Panc1 (cell line): ENCODE measurements at regions not wholly inside any gene's neighbourhood (a gene's known extent, or its start where the extent isn't known, plus 50 kb on each side); places are given as distances from the start of the nearest gene placed in this dataset.

Experiments
- CTCF ChIP-seq: fragments of 450-650 bp; IDR thresholded peaks from 2 replicates; pipeline ENCODE4 v1.5.1; 2017; ENCODE audit warnings: mild to moderate bottlenecking
- REST ChIP-seq, 2 experiments: IDR thresholded peaks; 2 replicates each; pipeline ENCODE4 v1.6.1; 2011 to 2012; ENCODE audit warnings: low read depth in 2 of 2, control low read depth in 1 of 2, low read length in 1 of 2, mild to moderate bottlenecking in 1 of 2, moderate library complexity in 1 of 2; ENCODE audit not compliant: insufficient read depth in 1 of 2

- no peak for TF ChIP-seq CTCF
- TF ChIP-seq REST (IDR thresholded peaks at IDR 0.05; ENCODE audit: insufficient read depth in 1 of 2, low read depth in 2 of 2, low read length in 1 of 2): no peak
Measured at GRCh38 chr2:215249501-215249900, 62.4 kb upstream of the ATIC start.
